ENCODE measurements at regions not wholly inside any gene's neighbourhood (a gene's known extent, or its start where the extent isn't known, plus 50 kb on each side); places are given as distances from the start of the nearest gene placed in this dataset.

GRCh38 chr17:13197586-13197985, 179.8 kb upstream of the ELAC2 start:
- Mint-ChIP-seq H3K9me3 (peaks cover 2% of the 10 kb centered on the region; the same call in 2 of the 3 replicates), H3K27me3 (ENCODE audit: insufficient read depth, low read depth, poor library complexity) (peaks cover 2% of the 10 kb centered on the region), H3K4me3 (no peak overlapping the region), H3K27ac (no peak overlapping the region), H3K4me1 (no peaks in the 10 kb centered on the region), H3K36me3 (ENCODE audit: low read depth) (peaks cover 2% of the 10 kb centered on the region; the same call in 1 of the 3 replicates)
- Histone ChIP-seq H4K20me1 (replicated peaks; ENCODE audit: insufficient read depth) (no peaks in the 10 kb centered on the region), H3K27me3 (ENCODE audit: insufficient read depth) (no peaks in the 10 kb centered on the region), H3K4me3 (no peak overlapping the region), H3K4me2 (no peak overlapping the region), H3K27ac (ENCODE audit: low read depth) (no peak overlapping the region), H3K9me2 (ENCODE audit: insufficient read depth) (no peaks in the 10 kb centered on the region; the same call in 1 of the 2 replicates), H3F3A (replicated peaks; ENCODE audit: low read depth) (no peaks in the 10 kb centered on the region), H2AFZ (no peak overlapping the region), H3K79me2 (replicated peaks; ENCODE audit: insufficient read depth) (no peaks in the 10 kb centered on the region), H3K36me3 (ENCODE audit: insufficient read depth) (no peaks in the 10 kb centered on the region), H3K4me1 (ENCODE audit: insufficient read depth) (no peaks in the 10 kb centered on the region)
- ATAC-seq (no peak), DNase-seq (ENCODE audit: low spot score) (no peak)
- TF ChIP-seq POLR2AphosphoS5 (IDR thresholded peaks at IDR 0.05; ENCODE audit: low read depth) (no peak), REST (IDR thresholded peaks at IDR 0.05; ENCODE audit: unreplicated experiment) (no peak), STAT1 (IDR thresholded peaks at IDR 0.05; ENCODE audit: unreplicated experiment) (no peak), ZNF331 (CRISPR knock-in tag; IDR thresholded peaks at IDR 0.05; ENCODE audit: low read depth) (no peak), JUNB (IDR thresholded peaks at IDR 0.05; ENCODE audit: unreplicated experiment) (no peak), ZNF462 (CRISPR knock-in tag; IDR thresholded peaks at IDR 0.05) (no peak), NANOG (IDR thresholded peaks at IDR 0.05; ENCODE audit: borderline replicate concordance) (no peak), ZNF114 (CRISPR knock-in tag; IDR thresholded peaks at IDR 0.05) (no peak)
- TF ChIP-seq, protein P1, sequence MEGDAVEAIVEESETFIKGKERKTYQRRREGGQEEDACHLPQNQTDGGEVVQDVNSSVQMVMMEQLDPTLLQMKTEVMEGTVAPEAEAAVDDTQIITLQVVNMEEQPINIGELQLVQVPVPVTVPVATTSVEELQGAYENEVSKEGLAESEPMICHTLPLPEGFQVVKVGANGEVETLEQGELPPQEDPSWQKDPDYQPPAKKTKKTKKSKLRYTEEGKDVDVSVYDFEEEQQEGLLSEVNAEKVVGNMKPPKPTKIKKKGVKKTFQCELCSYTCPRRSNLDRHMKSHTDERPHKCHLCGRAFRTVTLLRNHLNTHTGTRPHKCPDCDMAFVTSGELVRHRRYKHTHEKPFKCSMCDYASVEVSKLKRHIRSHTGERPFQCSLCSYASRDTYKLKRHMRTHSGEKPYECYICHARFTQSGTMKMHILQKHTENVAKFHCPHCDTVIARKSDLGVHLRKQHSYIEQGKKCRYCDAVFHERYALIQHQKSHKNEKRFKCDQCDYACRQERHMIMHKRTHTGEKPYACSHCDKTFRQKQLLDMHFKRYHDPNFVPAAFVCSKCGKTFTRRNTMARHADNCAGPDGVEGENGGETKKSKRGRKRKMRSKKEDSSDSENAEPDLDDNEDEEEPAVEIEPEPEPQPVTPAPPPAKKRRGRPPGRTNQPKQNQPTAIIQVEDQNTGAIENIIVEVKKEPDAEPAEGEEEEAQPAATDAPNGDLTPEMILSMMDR (conservative IDR thresholded peaks at IDR 0.05; ENCODE audit: low read depth in 2 of 2), result no peak
